Naive thymus-derived CD8-positive, alpha-beta T cell (primary cell): ENCODE measurements at regions not wholly inside any gene's neighbourhood (a gene's known extent, or its start where the extent isn't known, plus 50 kb on each side); places are given as distances from the start of the nearest gene placed in this dataset.
"Not testable (repeated sequence)": the region's sequence is repeated elsewhere in the genome, so short reads cannot be mapped to it uniquely, and the experiment has no call there.

Source experiments
- ATAC-seq, 2 donors: fragments of 150-1000 bp; cut with Tn5 transposase in 1 of 2; sonication (Bioruptor Pico), chemical (Tn5 transposase) in 1 of 2; 1 replicate in 1 of 2; 2 replicates in 1 of 2; pipeline ENCODE4 v1.10.0; 2021; ENCODE audit warnings: mild to moderate bottlenecking in 2 of 2, moderate library complexity in 2 of 2
- POLR2A ChIA-PET: fragments of 350-600 bp; sonication (Branson Sonifier 250); formaldehyde crosslinking; loops from one replicate; lab custom pipeline; 2021; ENCODE audit warnings: antibody characterized with exemption; lab: Charles Lee
- DNase-seq, 10 donors: peaks; one replicate each; pipeline versions ENCODE4 v3.0.0 to v3.0.0-alpha.2; 2020 to 2022
- H3K27ac Mint-ChIP-seq, 10 donors: one replicate each; pipeline ENCODE4 v1.8.0; 2020 to 2022; ENCODE audit warnings: mild to moderate bottlenecking in 10 of 10, mixed read lengths in 10 of 10, moderate library complexity in 4 of 10, inconsistent platforms in 1 of 10
- H3K27me3 Mint-ChIP-seq, 5 donors: one replicate each; pipeline ENCODE4 v1.8.0; 2021 to 2022; ENCODE audit warnings: mixed read lengths in 5 of 5
- H3K36me3 Mint-ChIP-seq, 3 donors: one replicate each; pipeline ENCODE4 v1.8.0; 2020 to 2022; ENCODE audit warnings: mixed read lengths in 3 of 3, mild to moderate bottlenecking in 2 of 3, inconsistent platforms in 1 of 3
- H3K4me1 Mint-ChIP-seq, 4 donors: one replicate each; pipeline ENCODE4 v1.8.0; 2021 to 2022; ENCODE audit warnings: mixed read lengths in 4 of 4
- H3K4me3 Mint-ChIP-seq, 10 donors: one replicate each; pipeline ENCODE4 v1.8.0; 2020 to 2022; ENCODE audit warnings: mild to moderate bottlenecking in 10 of 10, mixed read lengths in 10 of 10, moderate library complexity in 6 of 10, inconsistent platforms in 1 of 10
- H3K9me3 Mint-ChIP-seq, 9 donors: one replicate each; pipeline ENCODE4 v1.8.0; 2020 to 2022; ENCODE audit warnings: mixed read lengths in 9 of 9, mild to moderate bottlenecking in 3 of 9, inconsistent platforms in 1 of 9, moderate library complexity in 1 of 9

- POLR2A ChIA-PET: no interaction called here
- Mint-ChIP-seq H3K4me1 (peaks cover 0 to 2% (median 0%) of the 10 kb centered on the region in 4 donors), H3K27ac (no peak overlapping the region), H3K27me3 (peaks cover 5 to 21% (median 10%) of the 10 kb centered on the region in 5 donors), H3K4me3 (no peak overlapping the region), H3K9me3 (no peaks in the 10 kb centered on the region), H3K36me3 (no peaks in the 10 kb centered on the region)
- ATAC-seq: no peak
- DNase-seq: no peak
Observed at GRCh38 chr2:236834284-236834683, 251.4 kb upstream of the COPS8 start.

DNA sequence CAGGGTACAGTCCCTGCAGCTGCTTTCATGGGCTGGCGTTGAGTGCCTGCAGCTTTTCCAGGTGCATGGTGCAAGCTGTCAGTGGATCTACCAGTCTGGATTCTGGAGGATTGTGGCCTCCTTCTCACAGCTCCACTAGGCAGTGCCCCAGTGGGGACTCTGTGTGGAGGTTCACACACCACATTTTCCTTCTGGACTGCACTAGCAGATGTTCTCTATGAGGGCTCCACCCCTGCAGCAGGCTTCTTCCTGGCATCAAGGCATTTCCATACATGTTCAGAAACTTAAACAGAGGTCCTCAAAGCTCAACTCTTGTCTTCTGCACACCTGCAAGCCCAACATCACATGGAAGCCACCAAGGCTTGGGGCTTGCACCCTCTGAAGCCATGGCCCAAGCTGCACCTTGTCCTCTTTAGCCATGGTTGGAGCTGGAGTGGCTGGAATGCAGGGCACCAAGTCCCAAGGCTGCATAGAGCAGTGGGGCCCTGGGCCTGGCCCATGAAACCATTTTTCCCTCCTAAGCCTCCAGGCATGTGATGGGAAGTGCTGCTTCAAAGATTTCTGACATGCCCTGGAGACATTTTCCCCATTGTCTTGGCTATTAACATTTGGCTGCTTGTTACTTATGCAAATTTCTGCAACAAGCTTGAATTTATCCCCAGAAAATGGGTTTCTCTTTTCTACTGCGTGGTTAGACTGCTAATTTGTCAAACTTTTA lies 250.2 kb upstream of the COPS8 start:
- POLR2A ChIA-PET: no interaction called here
- ATAC-seq (no peak), DNase-seq (no peak)
- H3K27ac Mint-ChIP-seq: no peak overlapping the region
- H3K27me3 Mint-ChIP-seq: peaks cover 5 to 20% (median 10%) of the 10 kb centered on the region in 5 donors
- no peak overlapping the region for H3K4me3 Mint-ChIP-seq
- no peaks in the 10 kb centered on the region for H3K36me3 Mint-ChIP-seq
- H3K9me3 Mint-ChIP-seq: no peaks in the 10 kb centered on the region
- peaks cover 0 to 2% (median 0%) of the 10 kb centered on the region in 4 donors for H3K4me1 Mint-ChIP-seq

DNA sequence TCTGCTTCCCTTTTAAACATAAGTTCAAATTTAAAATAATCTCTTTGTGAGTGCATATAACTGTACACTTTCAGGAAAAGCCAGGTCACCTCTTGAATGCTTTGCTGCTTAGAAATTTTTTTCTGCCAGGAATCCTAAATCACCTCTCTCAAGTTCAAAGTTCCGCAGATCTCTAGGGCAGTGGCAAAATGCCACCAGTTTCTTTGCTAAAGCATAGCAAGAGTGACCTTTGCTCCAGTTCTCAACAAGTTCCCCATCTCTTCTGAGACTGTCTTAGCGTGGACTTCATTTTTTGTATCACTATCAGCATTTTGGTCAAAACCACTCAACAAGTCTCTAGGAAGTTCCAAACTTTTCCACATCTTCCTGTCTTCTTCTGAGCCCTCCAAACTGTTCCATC lies 249.7 kb upstream of the COPS8 start:
- peaks cover 5 to 14% (median 10%) of the 10 kb centered on the region in 5 donors for H3K27me3 Mint-ChIP-seq
- H3K4me3 Mint-ChIP-seq, H3K36me3 Mint-ChIP-seq, DNase-seq, H3K27ac Mint-ChIP-seq, ATAC-seq, H3K9me3 Mint-ChIP-seq, POLR2A ChIA-PET, H3K4me1 Mint-ChIP-seq: not testable (repeated sequence)

DNA sequence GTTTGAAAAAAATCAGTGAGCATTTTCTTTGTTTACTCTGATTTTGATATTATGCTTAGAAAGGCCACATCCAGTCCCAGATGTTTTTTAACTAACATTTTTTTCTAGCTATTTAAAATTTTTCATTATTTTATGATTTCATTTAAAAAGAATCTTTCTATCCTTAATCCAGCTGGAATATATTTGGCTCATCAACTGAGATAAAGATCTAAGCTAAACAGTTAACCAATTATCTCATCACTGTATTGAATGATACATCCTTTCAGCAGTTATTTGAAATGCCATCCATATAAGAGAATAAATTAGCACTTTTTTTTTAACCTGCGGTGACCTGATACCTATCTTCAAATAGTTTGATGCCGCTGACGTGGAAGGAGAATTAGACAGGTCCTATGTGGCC lies 245.5 kb upstream of the COPS8 start:
- no peak for ATAC-seq
- Mint-ChIP-seq H3K27me3 (peaks cover 0 to 27% (median 3%) of the 10 kb centered on the region in 5 donors), H3K27ac (no peak overlapping the region), H3K36me3 (no peaks in the 10 kb centered on the region), H3K9me3 (no peaks in the 10 kb centered on the region), H3K4me3 (no peak overlapping the region), H3K4me1 (no peaks in the 10 kb centered on the region)
- POLR2A ChIA-PET: no interaction called here
- no peak for DNase-seq

GRCh38 chr2:236840857-236841256 lies 244.8 kb upstream of the COPS8 start:
- Mint-ChIP-seq H3K4me1 (no peaks in the 10 kb centered on the region), H3K27ac (no peak overlapping the region), H3K36me3 (no peaks in the 10 kb centered on the region), H3K9me3 (peaks cover 0 to 1% (median 0%) of the 10 kb centered on the region in 9 donors), H3K4me3 (no peak overlapping the region), H3K27me3 (peaks cover 1 to 32% (median 3%) of the 10 kb centered on the region in 5 donors)
- POLR2A ChIA-PET: no interaction called here
- no peak for DNase-seq
- ATAC-seq: no peak

DNA sequence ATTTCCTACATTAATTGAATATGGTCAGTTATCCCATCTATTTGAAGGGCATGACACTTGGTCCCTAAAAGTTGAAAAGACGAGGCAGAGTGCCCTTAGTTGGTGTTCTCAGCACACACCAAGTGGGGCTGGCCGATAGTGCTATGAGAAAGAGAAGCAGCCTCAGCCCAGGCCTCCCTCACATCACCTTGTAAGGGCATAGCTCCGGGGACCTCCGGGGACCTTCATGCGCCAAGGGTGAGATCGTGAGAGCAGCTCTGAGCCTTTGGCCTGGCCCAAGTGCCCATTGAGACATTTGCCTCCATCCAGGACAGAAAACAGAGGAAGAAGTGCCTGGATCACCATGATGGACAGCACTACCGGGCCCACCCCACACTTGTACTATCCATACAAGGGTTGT lies 244.3 kb upstream of the COPS8 start:
- H3K4me1 Mint-ChIP-seq: no peaks in the 10 kb centered on the region
- DNase-seq (no peak), ATAC-seq (no peak)
- H3K27ac Mint-ChIP-seq: no peak overlapping the region
- peaks cover 0 to 2% (median 0%) of the 10 kb centered on the region in 9 donors for H3K9me3 Mint-ChIP-seq
- H3K27me3 Mint-ChIP-seq: peaks cover 1 to 37% (median 3%) of the 10 kb centered on the region in 5 donors
- H3K36me3 Mint-ChIP-seq: no peaks in the 10 kb centered on the region
- POLR2A ChIA-PET: no interaction called here
- H3K4me3 Mint-ChIP-seq: no peak overlapping the region

DNA sequence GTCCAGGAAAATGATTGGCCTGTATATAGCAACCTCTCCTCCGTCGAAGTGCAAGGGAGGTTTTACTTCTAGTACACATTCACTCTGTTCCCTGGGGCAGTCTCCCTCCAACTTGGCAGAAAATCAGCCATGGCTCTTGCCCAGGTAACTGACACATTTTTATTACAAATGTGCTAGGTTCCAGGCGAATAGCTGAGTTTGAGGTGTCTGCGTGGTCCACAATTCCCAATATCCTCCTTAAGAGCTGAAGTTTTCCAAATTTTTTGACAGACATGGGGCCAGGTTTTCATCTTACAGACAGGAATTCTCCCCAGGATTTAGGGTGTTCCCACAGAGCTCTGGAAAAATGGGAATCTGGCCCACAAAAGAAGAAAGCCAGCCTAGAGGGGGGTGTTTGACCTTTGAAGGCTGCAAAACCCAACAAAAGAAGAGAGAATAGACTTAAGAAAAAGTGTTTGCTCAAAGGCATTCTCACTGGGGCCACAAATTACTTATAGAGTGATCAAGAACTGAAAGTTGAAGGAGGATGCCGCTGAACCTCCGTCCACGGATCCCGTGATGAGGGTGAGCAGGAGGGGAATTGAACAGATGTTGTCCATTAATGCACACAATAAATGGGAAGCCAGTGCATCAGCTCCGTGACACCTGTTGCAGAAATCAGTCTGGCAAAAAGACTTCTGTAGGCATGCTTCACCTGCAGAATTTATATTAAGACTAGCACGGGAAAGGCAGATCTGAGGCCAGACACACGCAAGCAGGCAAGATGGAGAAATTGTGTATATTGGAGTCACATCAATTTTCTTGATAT lies 242.3 kb upstream of the COPS8 start:
- Mint-ChIP-seq H3K27ac (no peak overlapping the region), H3K4me1 (no peaks in the 10 kb centered on the region), H3K27me3 (peaks cover 0 to 40% (median 1%) of the 10 kb centered on the region in 5 donors), H3K36me3 (no peaks in the 10 kb centered on the region), H3K4me3 (no peak overlapping the region), H3K9me3 (peaks cover 0 to 2% (median 0%) of the 10 kb centered on the region in 9 donors)
- ATAC-seq (no peak), DNase-seq (no peak)
- POLR2A ChIA-PET: no interaction called here

DNA sequence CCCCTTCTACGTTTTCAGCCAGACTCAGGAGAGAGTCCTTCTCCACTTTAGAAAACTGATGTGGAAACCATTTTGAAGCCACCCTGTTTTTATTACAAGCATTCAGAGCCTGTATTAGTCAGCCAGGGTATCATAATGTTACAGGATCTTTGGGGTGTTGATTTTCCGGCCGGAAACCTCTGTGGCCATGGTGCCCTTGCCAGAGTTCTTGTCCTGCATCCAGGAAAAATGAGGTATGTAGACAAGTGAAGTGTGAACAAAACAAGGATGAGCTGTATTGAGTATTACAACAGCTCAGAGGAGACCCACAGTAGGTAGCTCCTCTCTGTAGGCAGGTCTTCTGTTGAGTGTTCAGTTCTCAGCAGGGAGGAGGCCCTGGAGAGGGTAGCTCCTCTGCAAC lies 241.0 kb upstream of the COPS8 start:
- Mint-ChIP-seq H3K4me3 (no peak overlapping the region), H3K27ac (no peak overlapping the region), H3K36me3 (no peaks in the 10 kb centered on the region), H3K27me3 (peaks cover 0 to 40% (median 1%) of the 10 kb centered on the region in 5 donors), H3K4me1 (no peaks in the 10 kb centered on the region), H3K9me3 (peaks cover 0 to 2% (median 0%) of the 10 kb centered on the region in 9 donors)
- DNase-seq: no peak
- POLR2A ChIA-PET: no interaction called here
- no peak for ATAC-seq

DNA sequence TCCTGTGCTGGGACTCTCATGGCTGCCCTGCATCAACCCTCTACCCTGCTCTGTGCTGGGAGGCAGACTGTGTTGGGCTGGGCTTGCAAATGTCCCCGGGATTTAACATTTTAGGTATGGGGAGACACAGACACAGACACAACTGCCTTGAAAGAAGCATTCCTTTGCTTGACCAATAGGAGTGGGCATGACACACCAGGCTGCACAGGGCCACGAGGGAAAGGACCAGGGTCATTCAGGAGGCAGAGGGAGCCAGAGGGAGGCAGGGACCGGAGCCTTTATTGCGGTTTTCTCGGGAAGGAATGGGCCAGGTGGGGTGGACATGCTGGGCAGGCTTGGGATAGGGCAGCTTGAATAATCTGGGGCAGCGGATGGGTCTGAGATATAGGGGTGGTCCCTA lies 238.7 kb upstream of the COPS8 start:
- H3K27me3 Mint-ChIP-seq: peaks cover 0 to 40% (median 5%) of the 10 kb centered on the region in 5 donors
- H3K27ac Mint-ChIP-seq: no peak overlapping the region
- no peak for ATAC-seq
- DNase-seq: no peak
- no peaks in the 10 kb centered on the region for H3K4me1 Mint-ChIP-seq
- H3K9me3 Mint-ChIP-seq: peaks cover 0 to 2% (median 0%) of the 10 kb centered on the region in 9 donors
- H3K4me3 Mint-ChIP-seq: no peak overlapping the region
- POLR2A ChIA-PET: no interaction called here
- H3K36me3 Mint-ChIP-seq: no peaks in the 10 kb centered on the region

DNA sequence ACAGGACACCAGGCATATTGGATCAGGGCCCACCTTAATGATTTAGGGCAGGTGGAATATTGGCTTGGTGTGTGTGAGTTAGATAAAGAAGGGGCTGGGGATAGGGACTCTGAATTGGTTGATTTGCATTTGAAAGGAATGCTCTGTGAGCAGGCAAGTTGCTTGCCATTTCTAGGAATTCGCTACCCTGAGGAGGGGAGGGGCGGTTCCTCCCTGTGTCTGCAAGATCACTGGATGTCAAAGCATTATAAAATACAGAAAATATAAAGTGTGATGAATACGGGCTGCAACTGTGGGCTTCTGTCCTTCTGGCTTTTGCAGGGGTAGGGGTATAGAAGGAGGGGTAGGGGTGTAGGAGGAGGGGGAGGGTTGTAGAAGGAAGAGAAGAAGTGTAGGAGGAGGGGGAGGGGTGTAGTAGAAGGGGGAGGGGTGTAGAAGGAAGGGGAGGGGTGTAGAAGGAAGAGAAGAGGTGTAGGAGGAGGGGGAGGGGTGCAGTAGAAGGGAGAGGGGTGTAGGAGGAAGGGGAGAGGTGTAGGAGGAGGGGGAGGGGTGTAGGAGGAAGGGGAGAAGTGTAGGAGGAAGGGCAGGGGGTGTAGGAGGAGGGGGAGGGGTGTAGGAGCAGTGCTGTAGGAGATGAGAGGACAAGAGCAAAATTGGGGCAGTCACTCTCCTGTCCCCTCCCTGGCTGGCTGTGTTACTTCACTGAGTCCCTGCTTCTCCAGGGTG lies 238.0 kb upstream of the COPS8 start:
- Mint-ChIP-seq H3K4me1 (no peaks in the 10 kb centered on the region), H3K27ac (no peak overlapping the region), H3K27me3 (peaks cover 0 to 33% (median 5%) of the 10 kb centered on the region in 5 donors), H3K36me3 (no peaks in the 10 kb centered on the region), H3K4me3 (no peak overlapping the region), H3K9me3 (peaks cover 0 to 2% (median 0%) of the 10 kb centered on the region in 9 donors)
- POLR2A ChIA-PET: no interaction called here
- ATAC-seq (no peak), DNase-seq (no peak)

DNA sequence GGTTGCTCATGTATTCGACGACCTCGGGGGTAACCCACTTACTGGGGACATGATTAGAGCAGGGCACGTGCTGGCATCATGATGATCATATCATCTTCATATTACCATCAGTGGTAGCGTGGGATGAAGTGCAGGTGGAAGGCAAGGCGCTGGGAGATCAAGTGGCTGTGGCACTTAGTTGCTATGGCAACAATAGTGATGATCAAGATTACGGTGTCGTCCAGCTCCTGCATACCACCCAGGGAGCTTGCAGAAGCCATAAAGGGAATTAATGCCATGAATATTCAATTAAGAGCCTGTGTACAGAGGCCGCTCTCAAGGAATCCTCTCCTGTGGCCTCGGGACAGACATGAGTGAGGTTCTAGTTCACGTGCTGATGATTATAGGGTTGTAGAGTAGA lies 237.2 kb upstream of the COPS8 start:
- peaks cover 0 to 2% (median 0%) of the 10 kb centered on the region in 9 donors for H3K9me3 Mint-ChIP-seq
- no peaks in the 10 kb centered on the region for H3K4me1 Mint-ChIP-seq
- no peak for ATAC-seq
- no peak overlapping the region for H3K4me3 Mint-ChIP-seq
- peaks cover 0 to 25% (median 5%) of the 10 kb centered on the region in 5 donors for H3K27me3 Mint-ChIP-seq
- H3K27ac Mint-ChIP-seq: no peak overlapping the region
- H3K36me3 Mint-ChIP-seq: no peaks in the 10 kb centered on the region
- POLR2A ChIA-PET: no interaction called here
- no peak for DNase-seq

DNA sequence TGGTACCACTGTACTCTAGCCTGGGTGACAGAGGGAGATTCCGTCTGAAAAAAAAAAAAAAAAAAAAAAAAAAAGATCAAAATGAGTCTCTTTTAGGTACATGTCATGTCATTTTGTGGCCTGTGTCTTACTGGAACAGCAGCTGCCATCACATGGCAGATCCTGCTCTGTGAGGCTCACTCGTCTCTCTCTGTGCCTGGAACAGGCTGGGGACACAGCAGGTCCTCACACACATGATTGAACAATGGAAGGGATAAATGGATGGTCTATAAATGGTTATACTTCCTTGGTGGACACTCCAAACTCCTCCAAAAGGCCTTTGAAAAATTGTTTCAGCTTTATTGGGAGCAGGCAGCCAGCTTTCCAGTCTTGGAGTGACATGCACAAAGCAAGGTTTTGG lies 236.2 kb upstream of the COPS8 start:
- no peak for DNase-seq
- no peaks in the 10 kb centered on the region for H3K4me1 Mint-ChIP-seq
- H3K9me3 Mint-ChIP-seq: peaks cover 0 to 2% (median 0%) of the 10 kb centered on the region in 9 donors
- no peak overlapping the region for H3K4me3 Mint-ChIP-seq
- no peak for ATAC-seq
- no peak overlapping the region for H3K27ac Mint-ChIP-seq
- H3K36me3 Mint-ChIP-seq: no peaks in the 10 kb centered on the region
- peaks cover 0 to 15% (median 5%) of the 10 kb centered on the region in 5 donors for H3K27me3 Mint-ChIP-seq
- POLR2A ChIA-PET: interaction anchor here (0.5 kb wide), 1 partner anchor 486 kb away, joined by 3 read pairs; no protein-coding TSS in a partner anchor
